LNCAP (cell line): ENCODE measurements at regions not wholly inside any gene's neighbourhood (a gene's known extent, or its start where the extent isn't known, plus 50 kb on each side); places are given as distances from the start of the nearest gene placed in this dataset.

Experiments used
- CTCF ChIP-seq: fragments of 450-650 bp; IDR thresholded peaks from 2 replicates; pipeline ENCODE4 v1.5.1; 2017; ENCODE audit warnings: mild to moderate bottlenecking

GRCh38 chr3:104606812-104607211 lies 759.9 kb upstream of the ALCAM start:
- no peak for TF ChIP-seq CTCF

GRCh38 chr3:104610730-104611652 lies 755.7 kb upstream of the ALCAM start:
- TF ChIP-seq CTCF = no peak

GRCh38 chr3:104612218-104612617 lies 754.5 kb upstream of the ALCAM start:
- TF ChIP-seq CTCF = no peak

- no peak for TF ChIP-seq CTCF
Measured at GRCh38 chr3:104614564-104614963, 752.1 kb upstream of the ALCAM start.

GRCh38 chr3:104628185-104628789 lies 738.4 kb upstream of the ALCAM start:
- peak; percentile 77 for TF ChIP-seq CTCF

GRCh38 chr3:104629038-104629437 lies 737.7 kb upstream of the ALCAM start:
- no peak for TF ChIP-seq CTCF

- no peak for TF ChIP-seq CTCF
Measured at GRCh38 chr3:104631254-104631653, 735.5 kb upstream of the ALCAM start.
